ENCODE measurements at regions not wholly inside any gene's neighbourhood (a gene's known extent, or its start where the extent isn't known, plus 50 kb on each side); places are given as distances from the start of the nearest gene placed in this dataset.

- Histone ChIP-seq H3K36me3 (ENCODE audit: control insufficient read depth, insufficient read depth, low read length) (no peaks in the 10 kb centered on the region), H3K9me3 (ENCODE audit: control insufficient read depth, insufficient read depth, low read depth, low read length) (no peaks in the 10 kb centered on the region), H2AFZ (ENCODE audit: low read length) (no peak overlapping the region), H4K20me1 (ENCODE audit: control insufficient read depth, extremely low read depth, insufficient read depth, low read length) (no peaks in the 10 kb centered on the region), H3K4me3 (replicated peaks in 1 of 4; ENCODE audit: control extremely low read depth in 1 of 4, insufficient read depth in 1 of 4, low read depth in 3 of 4, low read length in 4 of 4) (no peak overlapping the region), H3K9ac (ENCODE audit: insufficient read depth, low read length) (no peak overlapping the region), H3K79me2 (ENCODE audit: control insufficient read depth, insufficient read depth, low read length) (no peaks in the 10 kb centered on the region), H3K27me3 (ENCODE audit: control insufficient read depth, insufficient read depth, low read length) (no peaks in the 10 kb centered on the region), H3K4me2 (ENCODE audit: extremely low read depth, insufficient read depth, low read length) (no peak overlapping the region), H3K4me1 (ENCODE audit: control insufficient read depth, extremely low read depth, insufficient read depth, low read length) (no peaks in the 10 kb centered on the region), H3K27ac (ENCODE audit: insufficient read depth, low read length) (no peak overlapping the region)
- DNase-seq (ENCODE audit: low read depth in 2 of 2): no peak
- TF ChIP-seq, protein P1, sequence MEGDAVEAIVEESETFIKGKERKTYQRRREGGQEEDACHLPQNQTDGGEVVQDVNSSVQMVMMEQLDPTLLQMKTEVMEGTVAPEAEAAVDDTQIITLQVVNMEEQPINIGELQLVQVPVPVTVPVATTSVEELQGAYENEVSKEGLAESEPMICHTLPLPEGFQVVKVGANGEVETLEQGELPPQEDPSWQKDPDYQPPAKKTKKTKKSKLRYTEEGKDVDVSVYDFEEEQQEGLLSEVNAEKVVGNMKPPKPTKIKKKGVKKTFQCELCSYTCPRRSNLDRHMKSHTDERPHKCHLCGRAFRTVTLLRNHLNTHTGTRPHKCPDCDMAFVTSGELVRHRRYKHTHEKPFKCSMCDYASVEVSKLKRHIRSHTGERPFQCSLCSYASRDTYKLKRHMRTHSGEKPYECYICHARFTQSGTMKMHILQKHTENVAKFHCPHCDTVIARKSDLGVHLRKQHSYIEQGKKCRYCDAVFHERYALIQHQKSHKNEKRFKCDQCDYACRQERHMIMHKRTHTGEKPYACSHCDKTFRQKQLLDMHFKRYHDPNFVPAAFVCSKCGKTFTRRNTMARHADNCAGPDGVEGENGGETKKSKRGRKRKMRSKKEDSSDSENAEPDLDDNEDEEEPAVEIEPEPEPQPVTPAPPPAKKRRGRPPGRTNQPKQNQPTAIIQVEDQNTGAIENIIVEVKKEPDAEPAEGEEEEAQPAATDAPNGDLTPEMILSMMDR (conservative IDR thresholded peaks at IDR 0.05 in 1 of 2, IDR thresholded peaks at IDR 0.05 in 1 of 2; ENCODE audit: low read depth in 1 of 2, low read length in 2 of 2): no peak
- no peak for TF ChIP-seq EZH2 (IDR thresholded peaks at IDR 0.05; ENCODE audit: low read length, missing control alignments)
These were observed 457.4 kb downstream of the TBC1D4 start for GRCh38 chr13:75024602-75025001.

- Histone ChIP-seq H3K27me3 (ENCODE audit: control insufficient read depth, insufficient read depth, low read length) (no peaks in the 10 kb centered on the region), H3K9me3 (ENCODE audit: control insufficient read depth, insufficient read depth, low read depth, low read length) (no peaks in the 10 kb centered on the region), H2AFZ (ENCODE audit: low read length) (no peak overlapping the region), H3K4me2 (ENCODE audit: extremely low read depth, insufficient read depth, low read length) (no peak overlapping the region), H3K27ac (ENCODE audit: insufficient read depth, low read length) (no peak overlapping the region), H3K4me1 (ENCODE audit: control insufficient read depth, extremely low read depth, insufficient read depth, low read length) (no peaks in the 10 kb centered on the region), H3K79me2 (ENCODE audit: control insufficient read depth, insufficient read depth, low read length) (no peaks in the 10 kb centered on the region), H3K4me3 (replicated peaks in 1 of 4; ENCODE audit: control extremely low read depth in 1 of 4, insufficient read depth in 1 of 4, low read depth in 3 of 4, low read length in 4 of 4) (no peak overlapping the region), H4K20me1 (ENCODE audit: control insufficient read depth, extremely low read depth, insufficient read depth, low read length) (no peaks in the 10 kb centered on the region), H3K9ac (ENCODE audit: insufficient read depth, low read length) (no peak overlapping the region), H3K36me3 (ENCODE audit: control insufficient read depth, insufficient read depth, low read length) (no peaks in the 10 kb centered on the region)
- no peak for DNase-seq (ENCODE audit: low read depth in 2 of 2)
- no peak for TF ChIP-seq EZH2 (IDR thresholded peaks at IDR 0.05; ENCODE audit: low read length, missing control alignments)
- TF ChIP-seq, protein P1 (conservative IDR thresholded peaks at IDR 0.05 in 1 of 2, IDR thresholded peaks at IDR 0.05 in 1 of 2; ENCODE audit: low read depth in 1 of 2, low read length in 2 of 2): no peak
These were observed 458.4 kb downstream of the TBC1D4 start for GRCh38 chr13:75023609-75024008.

DNA sequence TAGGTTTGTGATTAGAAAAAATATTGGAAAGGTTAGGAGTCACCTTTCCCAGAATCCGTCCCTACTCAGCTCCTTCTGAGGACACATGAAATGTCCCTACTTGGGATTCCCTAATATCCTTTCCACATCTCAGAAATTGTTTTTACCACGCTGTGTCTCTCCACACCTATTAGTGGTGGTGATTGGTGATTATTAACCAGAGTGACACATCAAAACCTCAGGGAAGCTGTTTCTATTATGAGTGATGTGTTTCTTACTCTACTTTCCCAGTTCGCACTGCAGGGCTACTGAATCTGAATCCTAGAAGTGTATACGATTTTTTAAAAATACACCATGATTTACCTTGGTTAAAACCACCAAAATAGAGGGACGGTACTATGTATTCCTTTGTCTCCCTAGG, 460.8 kb downstream of the TBC1D4 start:
- Histone ChIP-seq H3K36me3 (ENCODE audit: control insufficient read depth, insufficient read depth, low read length) (no peaks in the 10 kb centered on the region), H3K27me3 (ENCODE audit: control insufficient read depth, insufficient read depth, low read length) (no peaks in the 10 kb centered on the region), H3K4me3 (replicated peaks in 1 of 4; ENCODE audit: control extremely low read depth in 1 of 4, insufficient read depth in 1 of 4, low read depth in 3 of 4, low read length in 4 of 4) (no peak overlapping the region), H3K27ac (ENCODE audit: insufficient read depth, low read length) (no peak overlapping the region), H3K9ac (ENCODE audit: insufficient read depth, low read length) (no peak overlapping the region), H3K9me3 (ENCODE audit: control insufficient read depth, insufficient read depth, low read depth, low read length) (no peaks in the 10 kb centered on the region), H4K20me1 (ENCODE audit: control insufficient read depth, extremely low read depth, insufficient read depth, low read length) (no peaks in the 10 kb centered on the region), H2AFZ (ENCODE audit: low read length) (no peak overlapping the region), H3K4me2 (ENCODE audit: extremely low read depth, insufficient read depth, low read length) (no peak overlapping the region), H3K4me1 (ENCODE audit: control insufficient read depth, extremely low read depth, insufficient read depth, low read length) (no peaks in the 10 kb centered on the region), H3K79me2 (ENCODE audit: control insufficient read depth, insufficient read depth, low read length) (no peaks in the 10 kb centered on the region)
- no peak for DNase-seq (ENCODE audit: low read depth in 2 of 2)
- TF ChIP-seq, protein P1 (conservative IDR thresholded peaks at IDR 0.05 in 1 of 2, IDR thresholded peaks at IDR 0.05 in 1 of 2; ENCODE audit: low read depth in 1 of 2, low read length in 2 of 2): no peak
- no peak for TF ChIP-seq EZH2 (IDR thresholded peaks at IDR 0.05; ENCODE audit: low read length, missing control alignments)

All from fibroblast of lung (primary cell).